HG03354 (cell line): ENCODE measurements at regions not wholly inside any gene's neighbourhood (a gene's known extent, or its start where the extent isn't known, plus 50 kb on each side); places are given as distances from the start of the nearest gene placed in this dataset.
"Not testable (repeated sequence)": the region's sequence is repeated elsewhere in the genome, so short reads cannot be mapped to it uniquely, and the experiment has no call there.

Experiments used
- ATAC-seq: cut with Tn5 transposase; IDR thresholded peaks from one replicate; pipeline ENCODE4 v1.9.1; 2021; ENCODE audit warnings: mild to moderate bottlenecking; ENCODE audit not compliant: unreplicated experiment, poor library complexity, severe bottlenecking

DNA sequence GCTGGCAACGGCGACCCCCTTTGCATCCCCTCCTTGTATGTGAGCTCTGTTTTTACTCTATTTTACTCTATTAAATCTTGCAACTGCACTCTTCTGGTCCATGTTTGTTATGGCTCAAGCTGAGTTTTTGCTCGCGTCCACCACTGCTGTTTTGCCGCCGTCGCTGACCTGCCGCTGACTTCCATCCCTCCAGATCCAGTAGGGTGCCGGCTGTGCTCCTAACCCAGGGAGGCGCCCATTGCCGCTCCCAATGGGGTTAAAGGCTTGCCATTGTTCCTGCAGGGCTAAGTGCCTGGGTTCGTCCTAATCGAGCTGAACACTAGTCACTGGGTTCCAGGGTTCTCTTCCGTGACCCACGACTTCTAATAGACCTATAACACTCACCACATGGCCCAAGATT is 2704.4 kb downstream of the PCDH9 start:
- no peak for ATAC-seq

DNA sequence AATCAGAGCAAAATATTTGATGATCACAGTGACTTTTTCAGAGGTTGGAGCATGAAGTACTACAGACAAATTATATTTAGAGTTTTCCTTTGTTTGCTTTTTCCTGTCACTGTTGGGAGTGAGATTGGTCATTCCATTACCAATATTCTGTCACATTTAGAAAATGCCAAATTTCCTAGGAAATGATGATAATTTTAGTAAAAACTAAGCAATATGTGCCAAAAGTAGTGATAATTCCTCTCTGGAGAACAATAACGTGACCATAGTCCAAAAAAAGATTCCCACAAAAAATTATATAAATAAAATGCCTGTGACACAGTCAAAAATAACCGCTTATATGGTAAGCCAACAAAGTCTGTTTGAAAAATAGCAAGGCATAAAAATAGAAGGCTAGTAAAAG is 2719.4 kb downstream of the PCDH9 start:
- ATAC-seq: no peak

DNA sequence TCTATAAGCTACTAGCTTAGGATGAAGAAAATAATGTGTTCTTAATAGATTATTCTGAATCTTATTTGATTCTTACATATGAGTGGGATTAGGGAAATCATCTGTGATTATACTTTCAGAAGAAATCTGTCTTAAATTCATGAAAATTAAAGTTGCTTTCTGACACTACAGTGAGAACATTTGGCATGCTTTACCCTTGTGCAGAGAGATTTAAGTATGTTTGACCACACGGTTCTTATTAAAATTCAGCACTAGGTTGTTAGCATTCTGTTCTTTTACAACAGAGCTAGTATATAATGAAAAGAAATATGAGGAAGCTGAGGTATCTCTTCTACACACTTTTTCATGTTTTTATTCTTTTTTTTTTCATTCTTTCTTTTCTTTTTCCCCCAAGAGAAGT is 2723.9 kb downstream of the PCDH9 start:
- ATAC-seq: no peak

DNA sequence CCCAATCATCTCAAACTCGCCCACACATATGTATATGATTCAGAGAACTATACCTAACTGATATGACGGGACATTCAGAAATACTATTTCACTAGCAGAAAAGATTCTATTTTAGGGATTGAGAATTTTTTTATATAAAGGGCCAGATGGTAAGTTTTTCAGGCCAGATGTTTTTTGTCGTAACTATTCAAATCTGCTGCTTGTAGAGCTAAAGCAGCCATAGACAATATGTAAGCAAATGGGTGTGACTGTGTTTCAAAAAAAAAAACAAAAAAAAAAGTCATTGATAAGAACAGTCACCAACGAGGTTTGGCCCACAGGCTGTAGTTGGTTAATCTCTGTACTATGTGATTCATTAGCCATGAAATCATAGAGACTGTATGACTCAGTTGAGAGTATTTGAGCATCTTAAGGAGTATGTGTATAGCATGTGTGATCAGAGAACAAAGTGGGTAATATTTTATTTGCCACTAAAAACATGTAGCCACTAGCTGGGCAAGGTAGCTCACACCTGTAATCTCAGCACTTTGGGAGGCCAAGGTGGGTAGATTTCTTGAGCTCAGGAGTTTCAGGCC is 2724.7 kb downstream of the PCDH9 start:
- no peak for ATAC-seq

DNA sequence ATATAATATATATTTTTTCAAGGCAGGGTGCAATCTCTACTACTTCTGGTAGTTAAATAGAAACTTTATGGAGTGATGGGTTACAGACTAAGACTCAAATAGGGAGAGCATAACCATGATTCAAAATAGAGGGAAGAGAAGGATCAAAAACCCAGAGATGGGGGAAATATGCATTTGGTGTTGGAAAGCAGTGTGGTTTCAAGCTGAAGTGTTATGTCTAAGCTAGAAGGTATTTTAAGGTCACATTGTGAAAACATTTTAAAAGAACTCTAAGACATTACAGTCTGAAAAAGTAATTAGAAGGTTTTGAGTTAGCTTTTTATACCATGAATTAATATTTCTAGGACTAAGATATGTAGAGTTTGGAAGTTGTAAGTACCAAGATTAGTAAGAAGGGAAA is 2741.4 kb downstream of the PCDH9 start:
- ATAC-seq: no peak

DNA sequence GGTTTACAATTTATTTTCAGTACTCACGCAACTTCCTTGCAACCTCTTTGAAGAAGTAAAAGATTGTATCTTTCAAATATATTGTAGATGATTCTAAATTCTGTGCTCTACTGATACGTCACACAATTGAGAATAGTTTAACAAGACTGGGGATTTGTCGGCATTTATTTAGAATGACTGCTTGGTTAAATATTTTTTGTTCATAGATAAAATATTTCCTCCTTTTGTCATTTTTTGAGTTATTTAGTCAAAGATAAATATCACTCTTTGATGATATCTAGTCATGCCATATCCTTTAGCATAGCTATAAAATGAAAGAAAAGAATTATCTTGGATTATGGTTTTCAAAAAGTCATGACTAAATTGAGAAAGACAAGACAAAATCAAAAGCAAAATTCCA is 2747.8 kb downstream of the PCDH9 start:
- ATAC-seq: no peak

DNA sequence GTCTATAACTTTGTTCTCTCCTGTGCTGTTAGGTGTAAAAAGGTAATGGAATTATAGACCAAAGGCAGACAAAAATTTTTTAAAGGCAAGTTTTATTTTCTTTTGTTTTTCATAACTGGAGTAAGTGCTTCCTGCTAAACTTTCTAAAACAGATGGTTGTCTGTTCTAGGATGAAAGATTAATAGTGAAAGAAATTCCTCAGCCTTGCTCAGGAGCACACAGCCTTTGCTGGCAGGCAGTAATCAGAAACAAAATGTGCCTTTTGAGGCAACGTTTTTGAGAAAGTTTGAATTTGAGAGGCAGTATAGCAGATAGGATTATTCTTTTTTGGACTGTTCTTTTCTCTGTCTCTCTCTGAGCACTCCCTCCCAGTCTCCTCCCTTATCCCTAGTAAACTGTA is 2749.5 kb downstream of the PCDH9 start:
- no peak for ATAC-seq

DNA sequence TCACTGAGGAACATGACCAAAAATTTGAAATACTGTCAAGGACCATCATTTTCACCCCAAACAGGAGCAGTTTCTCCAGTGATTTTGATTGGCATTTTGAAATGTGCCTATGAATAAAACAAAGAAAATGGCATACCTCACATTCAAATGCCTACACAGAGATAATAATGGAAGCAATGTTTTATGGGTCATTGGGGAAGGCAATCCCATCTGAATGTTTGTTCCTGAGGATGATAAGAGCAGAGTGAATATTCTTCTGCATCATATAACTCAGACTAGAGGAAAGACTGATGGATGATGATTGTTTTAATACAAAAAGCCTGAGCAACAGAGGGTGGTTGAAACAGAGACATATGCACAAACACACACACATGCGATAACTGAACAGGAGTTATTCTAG is 2749.9 kb downstream of the PCDH9 start:
- no peak for ATAC-seq

DNA sequence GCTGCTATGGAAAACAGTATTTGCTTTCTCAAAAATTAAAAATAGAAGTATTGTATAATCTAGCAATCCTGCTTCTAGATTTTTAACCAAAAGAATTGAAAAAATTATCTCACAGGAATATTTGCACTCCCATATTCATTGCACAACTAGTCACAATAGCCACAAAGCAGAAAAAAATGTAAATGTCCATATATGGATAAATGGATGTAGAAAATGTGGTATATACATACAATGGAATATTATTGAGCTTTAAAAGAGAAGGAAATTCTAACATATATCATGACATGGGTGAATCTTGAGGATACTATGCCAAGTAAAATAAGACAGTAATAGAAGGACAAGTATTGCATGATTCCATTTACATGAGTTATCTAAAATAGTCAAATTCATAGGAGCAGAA is 2753.0 kb downstream of the PCDH9 start:
- no peak for ATAC-seq

DNA sequence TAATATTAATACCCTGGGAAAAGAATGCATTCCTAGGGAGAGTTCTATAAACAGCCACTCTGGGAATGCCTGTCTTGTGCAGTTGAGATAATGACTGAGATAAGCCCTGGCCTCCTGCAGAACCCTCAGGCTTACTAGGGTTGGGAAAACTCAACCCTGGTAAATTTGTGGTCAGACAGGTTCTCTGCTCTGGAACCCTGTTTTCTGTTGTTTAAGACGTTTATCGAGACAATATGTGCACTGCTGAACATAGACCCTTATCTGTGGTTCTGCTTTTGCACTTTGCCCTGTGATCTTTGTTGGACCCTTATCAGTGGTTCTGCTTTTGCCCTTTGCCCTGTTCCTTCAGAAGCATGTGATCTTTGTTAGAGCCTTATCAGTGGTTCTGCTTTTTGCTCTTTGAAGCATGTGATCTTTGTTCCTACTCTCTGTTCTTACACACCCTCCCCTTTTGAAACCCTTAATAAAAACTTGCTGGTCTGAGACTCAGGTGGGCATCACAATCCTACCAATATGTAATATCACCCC is 2754.0 kb downstream of the PCDH9 start:
- ATAC-seq: not testable (repeated sequence)

DNA sequence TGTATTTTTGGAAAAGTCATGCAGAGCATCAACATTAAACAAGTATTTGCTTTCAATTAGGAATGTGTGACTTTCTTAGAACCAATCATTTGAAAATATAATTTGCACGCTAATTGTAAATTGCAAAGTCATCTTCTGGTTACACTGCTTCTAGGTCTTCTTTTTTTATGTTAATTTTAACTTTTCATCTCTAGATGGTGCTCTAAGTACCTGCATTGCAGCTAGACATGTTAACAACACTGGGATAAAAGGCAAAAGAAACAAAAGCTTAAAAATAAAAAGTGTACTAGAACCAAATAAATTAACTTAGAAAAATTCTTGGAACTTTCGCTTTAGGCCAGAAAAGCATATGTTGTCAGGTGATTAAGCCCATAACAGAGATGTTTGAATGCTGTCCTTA is 2758.2 kb downstream of the PCDH9 start:
- no peak for ATAC-seq

DNA sequence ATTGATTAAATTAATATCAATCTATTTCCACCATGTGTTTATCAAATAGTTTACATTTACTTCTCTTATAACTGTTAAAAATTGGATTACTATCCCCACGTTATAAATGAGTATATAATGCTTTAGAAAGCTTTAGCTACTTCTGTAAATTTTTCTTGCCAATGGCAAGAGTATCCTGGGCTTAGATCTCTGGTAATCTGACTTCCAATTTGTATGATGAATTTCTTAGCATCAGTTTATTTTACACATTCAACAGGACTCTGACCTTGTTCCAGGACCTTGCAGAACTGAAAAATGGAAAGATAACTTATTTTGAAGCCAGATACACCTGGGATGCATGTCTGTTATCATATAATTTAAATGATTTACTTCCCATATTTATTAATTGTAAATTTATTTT is 2759.4 kb downstream of the PCDH9 start:
- no peak for ATAC-seq

DNA sequence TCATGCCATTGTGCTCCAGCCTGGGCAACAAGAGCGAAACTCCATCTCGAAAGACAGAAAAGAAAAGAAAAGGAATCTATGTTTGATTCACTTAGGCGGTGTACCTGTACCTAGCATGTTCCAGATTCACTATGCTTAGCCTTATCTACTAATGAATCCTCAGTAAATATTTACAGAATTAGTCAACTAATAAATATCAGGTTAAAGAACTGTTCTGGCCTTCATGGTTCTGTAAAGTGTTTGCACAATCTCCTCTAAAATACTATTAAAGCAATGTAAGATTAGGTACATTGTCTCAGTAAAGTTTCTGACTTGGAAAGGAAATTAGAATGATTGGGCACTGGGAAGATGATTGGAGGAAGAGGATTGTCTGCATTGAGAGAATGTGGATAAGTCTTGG is 2770.4 kb downstream of the PCDH9 start:
- no peak for ATAC-seq

DNA sequence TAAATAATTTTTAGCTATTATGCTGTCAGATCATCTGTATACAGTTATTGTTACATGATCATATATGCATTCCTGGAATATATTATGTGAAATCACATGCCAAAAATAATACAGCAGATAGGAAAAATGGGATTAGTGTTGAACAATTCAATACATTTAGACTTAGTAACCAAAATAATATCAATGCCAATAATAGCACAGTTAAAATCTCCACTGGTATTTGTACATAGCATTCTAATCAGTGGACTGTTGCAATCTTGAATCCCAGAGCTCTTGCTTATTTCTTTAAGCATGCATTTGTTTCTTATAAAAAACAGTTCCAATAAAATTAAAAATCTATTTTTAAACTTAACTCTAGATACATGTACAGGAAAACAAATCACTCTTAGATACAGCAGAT is 2772.2 kb downstream of the PCDH9 start:
- no peak for ATAC-seq

DNA sequence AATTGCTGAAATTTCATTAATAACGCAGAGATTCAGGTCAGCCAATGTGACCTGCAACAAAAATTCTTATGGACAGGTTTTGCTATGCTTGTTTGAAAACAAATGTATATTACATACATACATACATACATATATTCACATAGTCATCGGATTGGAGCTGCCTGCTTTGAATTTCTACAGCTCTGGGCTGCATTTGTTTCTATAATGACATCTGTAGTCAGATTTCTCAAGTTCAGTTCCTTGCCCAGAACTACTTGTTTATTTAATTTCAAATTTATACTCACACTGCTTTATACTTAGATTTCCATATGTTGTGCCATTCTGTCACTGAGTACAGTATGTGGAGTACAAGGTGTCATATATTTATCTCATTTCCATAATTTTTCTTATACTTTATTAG is 2775.0 kb downstream of the PCDH9 start:
- ATAC-seq: no peak

DNA sequence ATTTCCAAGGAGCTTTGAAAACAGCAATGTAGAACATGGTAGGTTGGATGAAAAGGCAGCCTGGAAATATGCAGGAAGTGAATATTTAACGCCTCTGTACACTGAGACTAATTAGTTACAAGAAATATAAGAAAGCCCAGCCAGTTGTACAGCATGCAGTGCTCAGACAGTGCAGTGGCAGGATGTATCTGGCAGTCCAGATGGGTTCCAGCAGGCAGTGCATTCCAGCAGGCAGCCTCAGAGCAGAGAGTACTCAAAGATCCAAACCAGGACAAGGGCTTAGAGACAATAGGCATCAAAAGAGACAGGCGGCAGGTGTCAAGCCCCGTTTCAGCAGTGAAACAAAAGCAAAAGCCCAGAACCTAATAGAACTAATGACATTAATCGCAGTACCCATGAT is 2776.3 kb downstream of the PCDH9 start:
- no peak for ATAC-seq

DNA sequence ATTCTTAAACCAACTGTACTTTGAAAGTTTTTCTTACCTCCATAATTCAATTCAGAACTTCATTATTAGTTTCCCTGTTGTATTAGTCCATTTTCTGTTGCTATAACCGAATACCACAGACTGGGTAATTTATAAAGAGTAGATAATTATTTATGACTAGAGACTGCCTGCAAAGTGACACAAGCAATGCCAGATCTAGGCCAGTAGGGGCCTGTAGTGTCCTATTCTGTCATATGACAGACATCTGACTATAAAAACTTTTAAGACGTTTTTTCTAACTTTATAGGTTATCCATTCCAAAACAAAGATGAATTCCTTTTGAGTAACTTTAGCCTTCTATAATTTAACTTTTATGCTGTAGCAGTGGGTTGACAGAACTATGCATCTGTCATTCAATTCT is 2783.8 kb downstream of the PCDH9 start:
- ATAC-seq: no peak

DNA sequence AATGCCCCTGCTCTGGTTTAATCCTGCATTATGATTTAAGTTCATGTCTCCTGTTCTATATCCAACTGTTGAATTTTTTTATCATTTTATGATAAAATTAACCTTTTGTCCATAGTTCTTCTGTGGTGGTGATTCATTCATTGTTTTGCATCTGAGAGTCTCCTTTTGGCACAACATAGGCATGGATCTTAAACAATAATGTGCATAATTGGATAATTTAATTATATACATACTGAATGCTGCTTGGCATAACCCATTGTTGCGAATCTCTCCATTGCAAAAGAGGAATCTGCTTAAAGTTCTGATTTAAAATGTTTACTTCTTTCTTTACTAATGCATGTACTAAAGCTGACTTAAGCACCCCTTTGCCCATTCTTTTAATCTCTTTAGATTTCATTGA is 2788.4 kb downstream of the PCDH9 start:
- ATAC-seq: no peak

DNA sequence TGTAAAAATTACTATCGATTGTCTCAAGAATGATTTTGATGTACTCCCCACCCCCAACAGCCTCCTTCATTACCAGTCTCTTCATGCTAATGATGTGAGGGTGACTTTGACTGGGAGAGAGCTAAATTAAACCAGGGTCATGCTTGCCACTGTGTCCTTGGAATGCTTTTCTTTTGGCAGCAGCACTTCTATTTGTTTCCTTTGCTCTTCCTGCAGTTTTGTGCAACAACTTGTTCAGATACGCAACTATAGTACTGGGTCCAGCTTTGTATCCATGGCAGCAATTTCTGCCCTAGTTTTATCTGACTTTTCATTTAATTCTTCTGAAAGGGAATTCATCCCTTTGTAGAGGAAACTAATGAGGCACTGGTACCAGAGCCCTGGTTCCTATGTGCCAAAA is 2792.1 kb downstream of the PCDH9 start:
- no peak for ATAC-seq

DNA sequence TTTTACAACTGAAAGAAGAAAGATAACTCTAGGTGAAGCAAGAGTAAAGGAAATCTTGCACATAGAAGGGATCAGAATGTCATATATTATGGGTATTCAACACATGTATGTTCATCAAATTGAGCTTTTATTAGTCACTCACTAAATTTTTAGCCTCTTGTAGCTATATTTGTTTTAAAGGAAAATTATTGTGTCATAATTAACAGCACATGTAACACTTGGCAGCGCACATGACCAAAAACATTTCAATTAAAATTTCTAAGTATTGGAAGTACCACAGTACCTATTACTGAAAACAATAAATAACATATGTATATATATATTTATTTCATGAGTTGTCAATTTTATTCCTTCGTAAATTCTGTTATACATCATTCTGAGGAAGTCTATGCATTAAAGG is 2800.4 kb downstream of the PCDH9 start:
- no peak for ATAC-seq

DNA sequence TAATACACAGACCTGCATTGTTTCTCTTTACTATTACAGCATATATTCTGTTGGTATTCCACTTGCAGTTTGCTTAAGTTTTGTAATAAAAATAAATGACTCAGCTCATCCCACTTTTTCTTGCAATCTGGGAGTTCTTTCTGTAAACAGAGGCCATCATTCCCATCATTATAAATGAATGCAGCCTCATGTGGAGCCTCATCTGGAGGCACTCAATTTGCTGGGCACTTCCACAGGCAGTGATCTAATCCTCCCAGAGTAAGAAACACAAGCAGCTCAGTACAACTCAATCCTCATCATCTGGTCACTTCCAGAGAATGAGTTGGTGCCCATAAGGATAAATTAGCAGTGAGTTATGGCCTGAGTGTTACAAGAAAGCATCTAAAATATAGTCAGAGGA is 2801.9 kb downstream of the PCDH9 start:
- ATAC-seq: no peak

DNA sequence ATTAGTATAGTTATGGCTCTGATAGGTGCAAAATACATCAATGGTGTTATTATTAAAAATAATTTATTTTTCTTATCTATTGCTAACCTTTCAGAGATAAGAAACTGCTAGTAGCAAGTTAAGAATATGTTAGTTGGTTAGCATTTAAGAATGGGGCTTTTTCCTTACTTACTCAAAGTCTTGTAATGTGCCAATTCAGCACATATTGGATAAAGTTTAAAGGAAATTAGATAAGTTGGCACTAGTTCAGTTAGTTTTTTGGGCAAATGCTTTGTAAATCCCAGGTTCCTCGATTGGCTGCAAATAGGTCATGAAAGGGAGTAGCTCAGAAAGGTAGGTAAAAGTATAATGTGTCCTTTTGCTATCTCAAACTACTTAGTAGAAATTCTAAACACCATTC is 2806.7 kb downstream of the PCDH9 start:
- no peak for ATAC-seq
